Natural killer cell (primary cell): ENCODE measurements at regions not wholly inside any gene's neighbourhood (a gene's known extent, or its start where the extent isn't known, plus 50 kb on each side); places are given as distances from the start of the nearest gene placed in this dataset.

ENCODE experiments used
- ATAC-seq, 3 donors: fragments of 150-1000 bp in 2 of 3; fragments of 200-7000 bp in 1 of 3; cut with Tn5 transposase; 1 replicate in 1 of 3; 2 replicates in 2 of 3; pipeline ENCODE4 v1.10.0; 2021; ENCODE audit warnings: mild to moderate bottlenecking in 2 of 3, moderate library complexity in 2 of 3
- DNase-seq, 2 donors: peaks; one replicate each; pipeline versions ENCODE4 v3.0.0 to v3.0.0-alpha.2; 2013 to 2021; ENCODE audit warnings: mixed read lengths in 1 of 2
- H3K27ac ChIP-seq: one replicate; pipeline ENCODE4 v1.5.1; 2013; ENCODE audit warnings: mild to moderate bottlenecking, low read length
- H3K27me3 ChIP-seq: one replicate; pipeline ENCODE4 v1.6.1; 2013; ENCODE audit warnings: low read length; ENCODE audit not compliant: control insufficient read depth, insufficient read depth
- H3K36me3 ChIP-seq: one replicate; pipeline ENCODE4 v1.6.1; 2013; ENCODE audit warnings: low read length; ENCODE audit not compliant: control insufficient read depth, insufficient read depth
- H3K4me1 ChIP-seq: one replicate; pipeline ENCODE4 v1.6.1; 2013; ENCODE audit warnings: low read length; ENCODE audit not compliant: control insufficient read depth, insufficient read depth
- H3K4me3 ChIP-seq: one replicate; pipeline ENCODE4 v1.5.1; 2013; ENCODE audit warnings: low read length
- H3K9me3 ChIP-seq: one replicate; pipeline ENCODE4 v1.6.1; 2013; ENCODE audit warnings: low read length; ENCODE audit not compliant: control insufficient read depth, insufficient read depth
- H3K27ac Mint-ChIP-seq, 2 donors: one replicate each; pipeline ENCODE4 v1.8.0; 2022; ENCODE audit warnings: mild to moderate bottlenecking in 2 of 2, mixed read lengths in 2 of 2, moderate library complexity in 1 of 2
- H3K27me3 Mint-ChIP-seq, 2 donors: one replicate each; pipeline ENCODE4 v1.8.0; 2022; ENCODE audit warnings: low read depth in 2 of 2, mixed read lengths in 2 of 2
- H3K36me3 Mint-ChIP-seq: one replicate; pipeline ENCODE4 v1.8.0; 2022; ENCODE audit warnings: mixed read lengths
- H3K4me1 Mint-ChIP-seq, 2 donors: one replicate each; pipeline ENCODE4 v1.8.0; 2022; ENCODE audit warnings: mixed read lengths in 2 of 2
- H3K4me3 Mint-ChIP-seq: one replicate; pipeline ENCODE4 v1.8.0; 2022; ENCODE audit warnings: mild to moderate bottlenecking, moderate library complexity, mixed read lengths
- H3K9me3 Mint-ChIP-seq, 2 donors: one replicate each; pipeline ENCODE4 v1.8.0; 2022; ENCODE audit warnings: mixed read lengths in 2 of 2
- CTCF ChIP-seq: fragments of 200-600 bp; IDR thresholded peaks from one replicate; pipeline ENCODE4 v1.8.0; 2022; ENCODE audit warnings: antibody characterized with exemption
- WGBS: methylation state at CpG from one replicate; pipeline ENCODE4 v1.1.7; 2013; ENCODE audit warnings: missing lambda C conversion rate; ENCODE audit not compliant: insufficient coverage; 5-methylcytosine and 5-hydroxymethylcytosine counted together
- intact Hi-C: fragments of 100-400 bp; cut with micrococcal nuclease; formaldehyde crosslinking; loops from one replicate; pipeline ENCODE4 v1.14.2; 2022

DNA sequence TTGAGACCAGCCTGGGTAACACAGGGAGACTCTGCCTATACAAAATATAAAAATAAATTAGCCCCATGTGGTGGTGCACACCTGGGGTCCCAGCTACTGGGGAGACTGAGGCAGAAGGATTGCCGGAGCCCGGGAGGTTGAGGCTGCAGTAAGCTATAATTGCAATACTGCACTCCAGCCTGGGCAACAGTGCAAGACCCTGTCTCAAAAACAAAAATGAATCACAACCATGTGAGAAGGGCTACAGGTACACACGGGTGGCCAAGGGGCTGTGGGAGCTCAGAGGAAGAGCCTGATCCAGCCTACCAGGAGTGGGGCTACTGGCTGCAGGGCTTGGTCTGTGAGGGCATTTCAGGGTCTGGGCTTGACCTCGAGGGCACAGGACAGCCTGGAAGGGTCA lies 55.2 kb upstream of the STXBP1 start:
- H3K36me3 ChIP-seq, result no peaks in the 10 kb centered on the region
- H3K4me3 ChIP-seq, result no peak overlapping the region
- Mint-ChIP-seq H3K4me3 (peak overlapping the region; percentile 65), H3K9me3 (no peaks in the 10 kb centered on the region), H3K27me3 (no peaks in the 10 kb centered on the region), H3K4me1 (peaks cover 20 to 58% of the 10 kb centered on the region in 2 donors), H3K36me3 (no peaks in the 10 kb centered on the region), H3K27ac (peak overlapping the region; percentile 80 to 87)
- 61% methylated on average over 4 of the region's 4 CpGs for WGBS
- H3K4me1 ChIP-seq, result peaks cover 48% of the 10 kb centered on the region
- DNase-seq, result no peak
- no peaks in the 10 kb centered on the region for H3K9me3 ChIP-seq
- no peak for ATAC-seq
- H3K27me3 ChIP-seq, result no peaks in the 10 kb centered on the region
- H3K27ac ChIP-seq, result no peak overlapping the region
- intact Hi-C loops, result no loop called here
- no peak for TF ChIP-seq CTCF

- no peak for TF ChIP-seq CTCF
- H3K4me3 ChIP-seq, result no peak overlapping the region
- peak in 2 of 3 donors; percentile 26 to 40 for ATAC-seq
- no peak overlapping the region for H3K4me3 Mint-ChIP-seq
- H3K27ac ChIP-seq, result peak overlapping the region; percentile 15
- no peaks in the 10 kb centered on the region for H3K27me3 ChIP-seq
- no peaks in the 10 kb centered on the region for H3K9me3 ChIP-seq
- H3K9me3 Mint-ChIP-seq, result no peaks in the 10 kb centered on the region
- peaks cover 48% of the 10 kb centered on the region for H3K4me1 ChIP-seq
- no peaks in the 10 kb centered on the region for H3K36me3 Mint-ChIP-seq
- peak overlapping the region in 1 of 2 donors; percentile 87 for H3K27ac Mint-ChIP-seq
- H3K4me1 Mint-ChIP-seq, result peaks cover 20 to 61% of the 10 kb centered on the region in 2 donors
- no peaks in the 10 kb centered on the region for H3K27me3 Mint-ChIP-seq
- WGBS, result 20% methylated on average over 5 of the region's 5 CpGs
- intact Hi-C loops, result no loop called here
- H3K36me3 ChIP-seq, result no peaks in the 10 kb centered on the region
- DNase-seq, result peak in 1 of 2 donors; percentile 42
Measured at GRCh38 chr9:127557466-127557869, 54.6 kb upstream of the STXBP1 start.

DNA sequence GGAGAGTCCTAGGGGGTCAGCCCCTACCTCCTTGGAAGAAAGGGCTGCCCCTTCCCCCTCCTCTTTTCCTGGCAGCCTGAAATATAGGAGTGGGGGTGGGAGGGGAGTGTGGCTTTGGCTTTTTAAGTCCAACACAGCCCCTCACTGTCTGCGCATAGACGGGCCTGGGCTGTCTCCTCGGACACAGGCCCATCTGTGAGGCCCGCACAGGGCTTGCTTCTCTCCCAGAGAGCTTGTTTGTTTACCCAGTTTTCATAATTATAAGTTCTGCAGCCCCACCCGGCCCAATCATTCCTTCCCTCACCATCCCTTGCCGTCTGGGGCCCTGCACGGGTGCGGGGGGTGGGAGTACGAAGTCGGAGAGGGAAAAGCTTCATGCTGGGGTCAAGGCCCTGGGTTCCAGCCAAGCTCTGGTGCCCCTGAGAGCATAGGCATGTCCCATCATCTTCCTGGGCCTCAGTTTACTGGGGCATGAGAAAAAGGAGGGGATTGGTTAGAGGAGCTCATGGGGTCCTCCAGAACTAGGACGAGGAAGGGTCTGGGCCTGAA lies 54.0 kb upstream of the STXBP1 start:
- Mint-ChIP-seq H3K4me1 (peaks cover 20 to 61% of the 10 kb centered on the region in 2 donors), H3K36me3 (no peaks in the 10 kb centered on the region), H3K4me3 (no peak overlapping the region), H3K27me3 (peaks cover 0 to 3% of the 10 kb centered on the region in 2 donors), H3K27ac (peak overlapping the region in 1 of 2 donors; percentile 87), H3K9me3 (no peaks in the 10 kb centered on the region)
- no peak for TF ChIP-seq CTCF
- Histone ChIP-seq H3K4me1 (peaks cover 48% of the 10 kb centered on the region), H3K27me3 (no peaks in the 10 kb centered on the region), H3K36me3 (no peaks in the 10 kb centered on the region), H3K4me3 (no peak overlapping the region), H3K27ac (peak overlapping the region; percentile 15), H3K9me3 (no peaks in the 10 kb centered on the region)
- intact Hi-C loops, result no loop called here
- ATAC-seq (no peak), DNase-seq (no peak)
- WGBS, result 87% methylated on average over 10 of the region's 11 CpGs
